ENCODE measurements at regions not wholly inside any gene's neighbourhood (a gene's known extent, or its start where the extent isn't known, plus 50 kb on each side); places are given as distances from the start of the nearest gene placed in this dataset.
A peak's percentile ranks its signal among the peaks of the same experiment; 100 is the strongest.

- no peaks in the 10 kb centered on the region for H3K9me3 Mint-ChIP-seq (ENCODE audit: low read depth, unreplicated experiment)
- H3K4me3 Mint-ChIP-seq (ENCODE audit: low read depth, unreplicated experiment): no peak overlapping the region
- H3K4me1 Mint-ChIP-seq (ENCODE audit: low read depth, unreplicated experiment): peaks cover 10% of the 10 kb centered on the region
- H3K36me3 Mint-ChIP-seq (ENCODE audit: insufficient read depth, unreplicated experiment): no peaks in the 10 kb centered on the region
- H3K27me3 Mint-ChIP-seq (ENCODE audit: unreplicated experiment): no peaks in the 10 kb centered on the region
- no peak overlapping the region for H3K27ac Mint-ChIP-seq (ENCODE audit: unreplicated experiment)
- intact Hi-C loops (cut with micrococcal nuclease; ENCODE audit: unreplicated experiment): loop anchor here (2.0 to 10.0 kb wide), 3 partner anchors 93 to 817 kb away; partner anchors contain the start of gene GRID1
- CTCF ChIA-PET: no interaction called here
- peak; percentile 59 for DNase-seq
- TF ChIP-seq, protein P1, sequence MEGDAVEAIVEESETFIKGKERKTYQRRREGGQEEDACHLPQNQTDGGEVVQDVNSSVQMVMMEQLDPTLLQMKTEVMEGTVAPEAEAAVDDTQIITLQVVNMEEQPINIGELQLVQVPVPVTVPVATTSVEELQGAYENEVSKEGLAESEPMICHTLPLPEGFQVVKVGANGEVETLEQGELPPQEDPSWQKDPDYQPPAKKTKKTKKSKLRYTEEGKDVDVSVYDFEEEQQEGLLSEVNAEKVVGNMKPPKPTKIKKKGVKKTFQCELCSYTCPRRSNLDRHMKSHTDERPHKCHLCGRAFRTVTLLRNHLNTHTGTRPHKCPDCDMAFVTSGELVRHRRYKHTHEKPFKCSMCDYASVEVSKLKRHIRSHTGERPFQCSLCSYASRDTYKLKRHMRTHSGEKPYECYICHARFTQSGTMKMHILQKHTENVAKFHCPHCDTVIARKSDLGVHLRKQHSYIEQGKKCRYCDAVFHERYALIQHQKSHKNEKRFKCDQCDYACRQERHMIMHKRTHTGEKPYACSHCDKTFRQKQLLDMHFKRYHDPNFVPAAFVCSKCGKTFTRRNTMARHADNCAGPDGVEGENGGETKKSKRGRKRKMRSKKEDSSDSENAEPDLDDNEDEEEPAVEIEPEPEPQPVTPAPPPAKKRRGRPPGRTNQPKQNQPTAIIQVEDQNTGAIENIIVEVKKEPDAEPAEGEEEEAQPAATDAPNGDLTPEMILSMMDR (IDR thresholded peaks at IDR 0.05; ENCODE audit: unreplicated experiment): no peak
- no TSS peak for BruUV-seq (replicated peaks)
Measured at GRCh38 chr10:85548034-85548433, 818.6 kb downstream of the GRID1 start.
